RWPE1 (cell line): ENCODE measurements at regions not wholly inside any gene's neighbourhood (a gene's known extent, or its start where the extent isn't known, plus 50 kb on each side); places are given as distances from the start of the nearest gene placed in this dataset.

Experiments
- CTCF ChIA-PET: fragments of 350-600 bp; sonication (Branson Sonifier 250); formaldehyde crosslinking; extraction: SDS; loops from one replicate; lab custom pipeline; 2021; lab: Yijun Ruan, JAX
- POLR2A ChIA-PET: fragments of 400-600 bp; formaldehyde crosslinking; extraction: SDS; loops from one replicate; lab custom pipeline; 2020; ENCODE audit warnings: antibody characterized with exemption; ENCODE audit not compliant: low non-redundant PET; lab: Yijun Ruan, JAX
- DNase-seq: peaks from one replicate; pipeline ENCODE4 v3.0.0; 2012; ENCODE audit warnings: low spot score
- H3K27ac ChIP-seq: fragments of 450-650 bp; 2 replicates; pipeline ENCODE4 v1.5.1; 2017
- CTCF ChIP-seq: fragments of 450-650 bp; conservative IDR thresholded peaks from 2 replicates; pipeline ENCODE4 v1.5.1; 2017; ENCODE audit warnings: low read depth, mild to moderate bottlenecking

GRCh38 chr5:98064118-98064685 is 709.3 kb upstream of the RGMB start:
- POLR2A ChIA-PET: no interaction called here
- DNase-seq: no peak
- CTCF ChIA-PET: interaction anchor here (0.6 kb wide), 1 partner anchor 359 kb away, joined by 4 read pairs; no protein-coding TSS in a partner anchor
- no peak overlapping the region for H3K27ac ChIP-seq
- no peak for TF ChIP-seq CTCF

GRCh38 chr5:98065261-98065909 is 708.1 kb upstream of the RGMB start:
- ChIA-PET POLR2A (no interaction called here), CTCF (interaction anchor here (0.6 to 0.7 kb wide), 3 partner anchors 358 to 835 kb away, joined by 4 to 5 read pairs (median 4); no protein-coding TSS in a partner anchor)
- TF ChIP-seq CTCF: no peak
- H3K27ac ChIP-seq: no peak overlapping the region
- no peak for DNase-seq

DNA sequence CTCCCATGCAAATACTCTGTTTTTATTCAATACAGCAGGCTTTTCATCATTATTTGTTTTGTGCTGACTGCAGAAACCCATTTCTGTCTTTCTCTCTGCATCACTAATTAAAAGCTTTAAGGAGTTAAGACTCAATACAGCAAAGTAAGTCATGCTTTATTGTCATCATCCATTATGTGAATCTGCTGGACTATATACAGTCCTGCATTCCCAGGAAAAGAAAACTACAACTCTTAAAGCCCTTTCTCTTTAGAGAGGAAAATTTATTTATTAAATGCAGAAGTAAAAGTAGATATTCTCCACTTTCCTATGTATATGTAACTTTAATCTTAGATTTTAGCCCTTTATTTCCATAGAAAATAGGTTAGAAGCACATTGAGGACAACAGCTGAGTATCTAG is 706.6 kb upstream of the RGMB start:
- no peak for TF ChIP-seq CTCF
- CTCF ChIA-PET: no interaction called here
- H3K27ac ChIP-seq: no peak overlapping the region
- POLR2A ChIA-PET: no interaction called here
- DNase-seq: no peak

GRCh38 chr5:98069876-98070512 is 703.5 kb upstream of the RGMB start:
- no peak overlapping the region for H3K27ac ChIP-seq
- ChIA-PET CTCF (interaction anchor here (0.9 kb wide), 1 partner anchor 43 kb away, joined by 3 read pairs; no protein-coding TSS in a partner anchor), POLR2A (no interaction called here)
- DNase-seq: no peak
- TF ChIP-seq CTCF: no peak

GRCh38 chr5:98072921-98073320 is 700.5 kb upstream of the RGMB start:
- ChIA-PET POLR2A (no interaction called here), CTCF (no interaction called here)
- no peak for DNase-seq
- no peak overlapping the region for H3K27ac ChIP-seq
- no peak for TF ChIP-seq CTCF

GRCh38 chr5:98076501-98076900 is 697.0 kb upstream of the RGMB start:
- CTCF ChIA-PET: interaction anchor here (0.6 to 0.7 kb wide), 2 partner anchors 256 to 291 kb away, joined by 4 to 6 read pairs; no protein-coding TSS in a partner anchor
- no peak for TF ChIP-seq CTCF
- DNase-seq: no peak
- POLR2A ChIA-PET: no interaction called here
- no peak overlapping the region for H3K27ac ChIP-seq
